ENCODE measurements at regions not wholly inside any gene's neighbourhood (a gene's known extent, or its start where the extent isn't known, plus 50 kb on each side); places are given as distances from the start of the nearest gene placed in this dataset.
"Not testable (repeated sequence)": the region's sequence is repeated elsewhere in the genome, so short reads cannot be mapped to it uniquely, and the experiment has no call there.

DNA sequence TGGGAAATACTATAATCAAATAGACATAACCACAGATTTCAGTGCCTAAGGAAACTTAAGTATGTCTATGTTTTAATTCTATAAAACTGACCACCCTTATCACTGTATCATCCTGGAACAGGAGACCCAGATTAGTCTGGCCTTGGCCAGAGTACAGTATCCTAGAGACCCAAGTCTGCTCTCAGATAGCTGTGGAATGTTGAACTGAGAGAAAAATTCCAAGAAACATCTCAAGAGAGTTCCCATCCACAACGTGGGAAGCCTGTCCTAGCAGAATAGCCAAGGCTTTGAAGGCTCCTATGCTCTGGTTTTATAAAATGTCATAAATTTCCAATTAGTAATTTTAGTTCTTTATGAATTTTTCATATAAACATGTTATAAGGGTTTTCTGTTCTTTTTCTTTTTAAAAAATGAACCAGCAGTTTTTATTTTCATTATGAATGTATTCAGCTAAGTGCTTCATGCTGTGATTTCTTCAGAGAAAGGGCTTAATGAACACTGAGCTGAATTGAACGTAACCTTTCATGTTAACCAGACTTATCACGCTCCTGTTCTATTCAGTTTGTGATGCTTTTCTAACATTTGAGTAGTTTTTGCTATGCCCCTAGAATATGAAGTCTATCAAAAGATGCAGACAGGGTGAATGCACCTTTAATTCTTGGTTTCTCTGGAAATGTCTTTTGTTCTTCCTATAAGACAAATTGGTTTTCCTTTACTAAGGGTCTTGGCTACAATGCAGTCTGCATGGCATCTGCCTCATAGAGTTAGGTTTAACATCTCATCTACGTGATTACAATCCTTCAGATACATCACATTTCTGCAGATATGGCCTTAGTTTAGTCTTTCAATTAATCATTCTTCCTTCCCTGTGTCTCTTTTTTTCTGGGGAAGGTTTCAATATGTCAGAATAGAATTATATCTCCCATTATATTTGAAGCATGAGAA, 230.8 kb downstream of the CYLC2 start:
- H3K27ac ChIP-seq, result no peak overlapping the region
- no peaks in the 10 kb centered on the region for H3K27me3 ChIP-seq
- no peaks in the 10 kb centered on the region for H3K9me3 ChIP-seq
- DNase-seq (ENCODE audit: low spot score in 2 of 2), result no peak
- H3K4me3 ChIP-seq, result no peak overlapping the region
- intact Hi-C loops (cut with DNase I; ENCODE audit: low total_unique reads), result no loop called here
- H3K36me3 ChIP-seq, result no peaks in the 10 kb centered on the region
- TF ChIP-seq POLR2AphosphoS5 (IDR thresholded peaks at IDR 0.05) (no peak), POLR2A (IDR thresholded peaks at IDR 0.05) (no peak)
- TF ChIP-seq, protein P1, sequence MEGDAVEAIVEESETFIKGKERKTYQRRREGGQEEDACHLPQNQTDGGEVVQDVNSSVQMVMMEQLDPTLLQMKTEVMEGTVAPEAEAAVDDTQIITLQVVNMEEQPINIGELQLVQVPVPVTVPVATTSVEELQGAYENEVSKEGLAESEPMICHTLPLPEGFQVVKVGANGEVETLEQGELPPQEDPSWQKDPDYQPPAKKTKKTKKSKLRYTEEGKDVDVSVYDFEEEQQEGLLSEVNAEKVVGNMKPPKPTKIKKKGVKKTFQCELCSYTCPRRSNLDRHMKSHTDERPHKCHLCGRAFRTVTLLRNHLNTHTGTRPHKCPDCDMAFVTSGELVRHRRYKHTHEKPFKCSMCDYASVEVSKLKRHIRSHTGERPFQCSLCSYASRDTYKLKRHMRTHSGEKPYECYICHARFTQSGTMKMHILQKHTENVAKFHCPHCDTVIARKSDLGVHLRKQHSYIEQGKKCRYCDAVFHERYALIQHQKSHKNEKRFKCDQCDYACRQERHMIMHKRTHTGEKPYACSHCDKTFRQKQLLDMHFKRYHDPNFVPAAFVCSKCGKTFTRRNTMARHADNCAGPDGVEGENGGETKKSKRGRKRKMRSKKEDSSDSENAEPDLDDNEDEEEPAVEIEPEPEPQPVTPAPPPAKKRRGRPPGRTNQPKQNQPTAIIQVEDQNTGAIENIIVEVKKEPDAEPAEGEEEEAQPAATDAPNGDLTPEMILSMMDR (IDR thresholded peaks at IDR 0.05), result no peak
- no peaks in the 10 kb centered on the region for H3K4me1 ChIP-seq

DNA sequence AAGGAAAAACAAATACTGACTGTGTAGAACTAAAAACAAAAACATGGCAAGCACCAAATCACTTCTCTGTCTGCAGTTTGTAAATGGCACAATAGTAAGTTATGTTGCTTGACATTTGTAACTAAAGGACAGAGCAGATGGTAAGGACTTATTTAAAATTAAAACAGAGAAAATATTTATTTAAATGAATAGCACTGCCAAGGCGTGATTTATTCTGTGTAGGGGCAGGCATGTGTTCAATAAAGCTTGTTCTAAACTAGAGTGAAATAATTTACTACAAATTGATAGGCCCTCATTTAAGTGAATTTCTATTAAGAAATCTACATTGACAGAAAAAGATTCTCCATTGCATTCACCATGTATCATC, 231.5 kb downstream of the CYLC2 start:
- no peaks in the 10 kb centered on the region for H3K36me3 ChIP-seq
- no peak for DNase-seq (ENCODE audit: low spot score in 2 of 2)
- intact Hi-C loops (cut with DNase I; ENCODE audit: low total_unique reads), result no loop called here
- H3K27me3 ChIP-seq, result no peaks in the 10 kb centered on the region
- H3K27ac ChIP-seq, result no peak overlapping the region
- H3K9me3 ChIP-seq, result no peaks in the 10 kb centered on the region
- no peak overlapping the region for H3K4me3 ChIP-seq
- no peaks in the 10 kb centered on the region for H3K4me1 ChIP-seq
- TF ChIP-seq POLR2AphosphoS5 (IDR thresholded peaks at IDR 0.05) (no peak), POLR2A (IDR thresholded peaks at IDR 0.05) (no peak)
- TF ChIP-seq, protein P1 (IDR thresholded peaks at IDR 0.05), result no peak

DNA sequence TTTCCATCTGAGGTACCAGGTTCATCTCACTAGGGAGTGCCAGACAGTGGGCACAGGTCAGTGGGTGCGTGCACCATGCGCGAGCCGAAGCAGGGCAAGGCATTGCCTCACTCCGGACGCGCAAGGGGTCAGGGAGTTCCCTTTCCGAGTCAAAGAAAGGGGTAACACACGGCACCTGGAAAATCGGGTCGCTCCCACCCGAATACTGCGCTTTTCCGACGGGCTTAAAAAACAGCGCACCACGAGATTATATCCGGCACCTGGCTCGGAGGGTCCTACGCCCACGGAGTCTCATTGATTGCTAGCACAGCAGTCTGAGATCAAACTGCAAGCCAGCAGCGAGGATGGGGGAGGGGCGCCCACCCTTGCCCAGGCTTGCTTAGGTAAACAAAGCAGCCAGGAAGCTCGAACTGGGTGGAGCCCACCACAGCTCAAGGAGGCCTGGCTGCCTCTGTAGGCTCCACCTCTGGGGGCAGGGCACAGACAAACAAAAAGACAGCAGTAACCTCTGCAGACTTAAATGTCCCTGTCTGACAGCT, 242.5 kb downstream of the CYLC2 start:
- H3K36me3 ChIP-seq; intact Hi-C loops (cut with DNase I; ENCODE audit: low total_unique reads); H3K27me3 ChIP-seq; H3K27ac ChIP-seq; H3K4me1 ChIP-seq; H3K4me3 ChIP-seq; DNase-seq (ENCODE audit: low spot score in 2 of 2); H3K9me3 ChIP-seq: not testable (repeated sequence)

DNA sequence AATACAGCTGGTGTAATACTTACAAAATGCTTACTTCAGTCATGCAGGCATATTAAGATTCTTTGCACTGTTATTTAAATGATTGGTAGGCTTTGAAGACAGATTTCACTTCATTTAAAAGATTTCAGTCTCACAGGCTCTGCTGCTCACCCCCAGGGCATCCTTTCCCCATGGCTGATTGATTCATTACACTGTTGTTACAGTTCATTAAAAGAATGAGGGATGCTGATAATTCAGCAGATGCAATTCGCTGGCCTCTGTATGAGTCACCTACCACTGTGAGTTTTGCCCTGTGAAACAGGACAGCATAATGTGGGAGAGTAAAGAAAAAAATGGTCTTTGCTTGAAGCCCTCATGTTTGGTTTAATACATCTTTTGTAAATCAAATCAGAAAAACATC, 246.9 kb downstream of the CYLC2 start:
- Histone ChIP-seq H3K36me3 (no peaks in the 10 kb centered on the region), H3K4me3 (no peak overlapping the region), H3K27ac (no peak overlapping the region), H3K9me3 (no peaks in the 10 kb centered on the region), H3K27me3 (no peaks in the 10 kb centered on the region), H3K4me1 (no peaks in the 10 kb centered on the region)
- intact Hi-C loops (cut with DNase I; ENCODE audit: low total_unique reads), result no loop called here
- TF ChIP-seq, protein P1 (IDR thresholded peaks at IDR 0.05), result no peak
- TF ChIP-seq POLR2A (IDR thresholded peaks at IDR 0.05) (no peak), POLR2AphosphoS5 (IDR thresholded peaks at IDR 0.05) (no peak)
- no peak for DNase-seq (ENCODE audit: low spot score in 2 of 2)

DNA sequence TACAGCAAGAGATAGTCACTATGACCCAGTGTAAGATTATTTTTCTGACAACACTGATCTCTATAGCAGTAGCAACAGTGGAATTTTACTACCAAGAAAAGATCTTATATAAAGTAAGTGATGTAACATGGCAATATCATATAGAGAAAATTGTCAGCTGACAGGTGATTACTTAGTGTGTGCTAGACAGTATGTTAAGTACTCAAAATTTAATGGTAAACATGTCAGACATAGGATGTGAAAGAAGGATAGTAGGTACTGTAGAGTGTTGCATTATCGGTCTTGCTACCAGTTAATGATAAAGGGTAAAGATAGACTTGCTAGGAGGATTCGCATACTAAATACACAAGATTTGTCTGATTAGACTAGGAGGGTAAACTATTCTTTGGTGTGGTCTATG, 247.4 kb downstream of the CYLC2 start:
- DNase-seq (ENCODE audit: low spot score in 2 of 2), result no peak
- Histone ChIP-seq H3K36me3 (no peaks in the 10 kb centered on the region), H3K27me3 (no peaks in the 10 kb centered on the region), H3K4me1 (no peaks in the 10 kb centered on the region), H3K9me3 (no peaks in the 10 kb centered on the region), H3K27ac (no peak overlapping the region), H3K4me3 (no peak overlapping the region)
- no peak for TF ChIP-seq POLR2AphosphoS5 (IDR thresholded peaks at IDR 0.05)
- intact Hi-C loops (cut with DNase I; ENCODE audit: low total_unique reads), result no loop called here

DNA sequence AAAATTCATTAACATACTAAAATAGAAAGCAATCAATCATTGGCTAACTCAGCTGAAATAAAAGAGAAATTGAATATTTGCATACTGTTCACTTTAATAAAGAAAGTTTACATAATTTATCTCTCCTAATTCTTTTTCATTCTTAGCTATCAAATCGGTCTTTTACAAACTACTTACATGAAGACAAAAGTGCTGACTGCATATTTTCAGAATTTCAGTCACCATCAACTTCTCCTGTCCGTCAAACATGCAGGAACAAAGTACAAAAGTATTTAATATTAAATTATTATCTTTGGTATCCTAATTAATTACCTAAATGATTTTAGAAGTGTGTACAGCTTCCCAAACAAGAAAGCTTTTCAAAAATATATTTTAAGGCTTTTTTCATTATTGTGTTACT, 248.4 kb downstream of the CYLC2 start:
- H3K4me3 ChIP-seq, result no peak overlapping the region
- intact Hi-C loops (cut with DNase I; ENCODE audit: low total_unique reads), result no loop called here
- no peaks in the 10 kb centered on the region for H3K36me3 ChIP-seq
- H3K27me3 ChIP-seq, result no peaks in the 10 kb centered on the region
- TF ChIP-seq POLR2A (IDR thresholded peaks at IDR 0.05) (no peak), POLR2AphosphoS5 (IDR thresholded peaks at IDR 0.05) (no peak)
- TF ChIP-seq, protein P1 (IDR thresholded peaks at IDR 0.05), result no peak
- H3K27ac ChIP-seq, result no peak overlapping the region
- no peaks in the 10 kb centered on the region for H3K9me3 ChIP-seq
- DNase-seq (ENCODE audit: low spot score in 2 of 2), result no peak
- no peaks in the 10 kb centered on the region for H3K4me1 ChIP-seq

All from breast epithelium (tissue), 4 donors.